Fibroblast of the aortic adventitia (primary cell): ENCODE measurements at regions not wholly inside any gene's neighbourhood (a gene's known extent, or its start where the extent isn't known, plus 50 kb on each side); places are given as distances from the start of the nearest gene placed in this dataset.

Experiments used
- DNase-seq: peaks from one replicate; pipeline ENCODE4 v3.0.0-alpha.2; 2010; ENCODE audit warnings: low read depth
- H3K4me3 ChIP-seq: 2 replicates; pipeline ENCODE4 v1.5.1; 2011; ENCODE audit warnings: low read depth, mild to moderate bottlenecking, control low read depth, low read length, moderate library complexity
- CTCF ChIP-seq: IDR thresholded peaks from 2 replicates; pipeline ENCODE4 v1.5.1; 2011; ENCODE audit warnings: mild to moderate bottlenecking, low read length, control low read depth, inconsistent platforms; ENCODE audit not compliant: insufficient read depth

GRCh38 chr15:56534728-56535127, 69.8 kb upstream of the MNS1 start:
- DNase-seq, result no peak
- TF ChIP-seq CTCF, result no peak
- H3K4me3 ChIP-seq, result no peak overlapping the region

- no peak for TF ChIP-seq CTCF
- no peak for DNase-seq
Measured at GRCh38 chr15:56533731-56534403, 68.9 kb upstream of the MNS1 start.

GRCh38 chr15:56532721-56533460, 68.0 kb upstream of the MNS1 start:
- TF ChIP-seq CTCF, result no peak
- DNase-seq, result no peak
- no peak overlapping the region for H3K4me3 ChIP-seq

More at GRCh38 chr15:56533731-56534403, 68.9 kb upstream of the MNS1 start:
- no peak overlapping the region for H3K4me3 ChIP-seq

GRCh38 chr15:56530157-56530556, 65.2 kb upstream of the MNS1 start:
- no peak for DNase-seq
- H3K4me3 ChIP-seq, result no peak overlapping the region
- TF ChIP-seq CTCF, result no peak

- peak; percentile 4 for DNase-seq
- no peak for TF ChIP-seq CTCF
- no peak overlapping the region for H3K4me3 ChIP-seq
Measured at GRCh38 chr15:56528136-56528535, 63.2 kb upstream of the MNS1 start.

- DNase-seq, result peak; percentile 4
- no peak overlapping the region for H3K4me3 ChIP-seq
- TF ChIP-seq CTCF, result no peak
Measured at GRCh38 chr15:56524915-56525314, 60.0 kb upstream of the MNS1 start.
